HuH-7 (cell line): ENCODE measurements at regions not wholly inside any gene's neighbourhood (a gene's known extent, or its start where the extent isn't known, plus 50 kb on each side); places are given as distances from the start of the nearest gene placed in this dataset.
A peak's percentile ranks its signal among the peaks of the same experiment; 100 is the strongest.
"Not testable (repeated sequence)": the region's sequence is repeated elsewhere in the genome, so short reads cannot be mapped to it uniquely, and the experiment has no call there.

Experiments used
- DNase-seq: peaks from one replicate; pipeline ENCODE4 v3.0.0; 2011; ENCODE audit warnings: low spot score

GRCh38 chr2:129918604-129919003 lies 60.9 kb upstream of the RAB6C start:
- DNase-seq = no peak

GRCh38 chr2:129922571-129923264 lies 56.7 kb upstream of the RAB6C start:
- DNase-seq = no peak

- DNase-seq = peak; percentile 50
These were observed 56.0 kb upstream of the RAB6C start for GRCh38 chr2:129923265-129924091.

GRCh38 chr2:129924115-129924514 lies 55.4 kb upstream of the RAB6C start:
- DNase-seq = not testable (repeated sequence)

- no peak for DNase-seq
These were observed 54.1 kb upstream of the RAB6C start for GRCh38 chr2:129925381-129925780.

- DNase-seq = no peak
These were observed 51.8 kb upstream of the RAB6C start for GRCh38 chr2:129927696-129928095.

- DNase-seq = no peak
These were observed 49.9 kb upstream of the RAB6C start for GRCh38 chr2:129929321-129930290.
